HG03558 (cell line): ENCODE measurements at regions not wholly inside any gene's neighbourhood (a gene's known extent, or its start where the extent isn't known, plus 50 kb on each side); places are given as distances from the start of the nearest gene placed in this dataset.
"Not testable (repeated sequence)": the region's sequence is repeated elsewhere in the genome, so short reads cannot be mapped to it uniquely, and the experiment has no call there.

Experiments
- ATAC-seq: cut with Tn5 transposase; IDR thresholded peaks from one replicate; pipeline ENCODE4 v1.9.1; 2021; ENCODE audit warnings: moderate number of reproducible peaks; ENCODE audit not compliant: unreplicated experiment; ENCODE audit errors: extremely low read depth

GRCh38 chr1:220942278-220942677, 63.0 kb downstream of the HLX start:
- ATAC-seq = no peak

- not testable (repeated sequence) for ATAC-seq
These were observed 63.7 kb downstream of the HLX start for GRCh38 chr1:220942914-220943313.

DNA sequence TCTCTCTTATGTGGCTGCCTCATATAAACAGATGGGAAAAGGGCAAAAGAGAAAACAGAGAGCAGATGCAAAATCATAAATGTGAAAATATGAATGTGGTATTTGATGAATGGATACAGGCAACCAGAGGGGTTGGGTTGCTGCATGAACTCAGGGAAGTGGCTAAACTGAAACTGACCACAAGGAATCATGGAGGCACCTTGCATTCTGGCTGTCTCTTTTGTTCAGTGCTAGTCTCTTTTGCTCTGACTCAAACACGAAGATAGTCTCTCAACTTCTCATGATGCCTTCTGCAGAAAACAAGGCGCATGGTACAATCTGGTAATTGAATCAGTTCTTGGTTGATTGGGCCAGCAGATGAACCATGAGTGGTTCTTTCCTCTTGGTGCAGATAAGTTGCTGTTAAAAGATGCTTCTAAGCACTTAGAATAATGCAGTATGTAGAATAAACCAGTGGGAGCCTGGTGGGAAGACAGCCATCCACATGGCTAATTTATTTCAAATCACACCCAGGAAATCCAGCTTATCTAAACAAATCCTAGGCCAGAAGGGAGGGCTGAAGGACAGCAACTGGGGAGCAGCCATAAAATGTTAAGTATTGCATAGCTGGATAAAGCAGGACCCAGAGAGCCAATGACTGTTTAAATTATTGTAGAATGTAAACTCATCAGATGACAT, 64.2 kb downstream of the HLX start:
- ATAC-seq = no peak

- ATAC-seq = no peak
These were observed 71.3 kb downstream of the HLX start for GRCh38 chr1:220950576-220950975.

DNA sequence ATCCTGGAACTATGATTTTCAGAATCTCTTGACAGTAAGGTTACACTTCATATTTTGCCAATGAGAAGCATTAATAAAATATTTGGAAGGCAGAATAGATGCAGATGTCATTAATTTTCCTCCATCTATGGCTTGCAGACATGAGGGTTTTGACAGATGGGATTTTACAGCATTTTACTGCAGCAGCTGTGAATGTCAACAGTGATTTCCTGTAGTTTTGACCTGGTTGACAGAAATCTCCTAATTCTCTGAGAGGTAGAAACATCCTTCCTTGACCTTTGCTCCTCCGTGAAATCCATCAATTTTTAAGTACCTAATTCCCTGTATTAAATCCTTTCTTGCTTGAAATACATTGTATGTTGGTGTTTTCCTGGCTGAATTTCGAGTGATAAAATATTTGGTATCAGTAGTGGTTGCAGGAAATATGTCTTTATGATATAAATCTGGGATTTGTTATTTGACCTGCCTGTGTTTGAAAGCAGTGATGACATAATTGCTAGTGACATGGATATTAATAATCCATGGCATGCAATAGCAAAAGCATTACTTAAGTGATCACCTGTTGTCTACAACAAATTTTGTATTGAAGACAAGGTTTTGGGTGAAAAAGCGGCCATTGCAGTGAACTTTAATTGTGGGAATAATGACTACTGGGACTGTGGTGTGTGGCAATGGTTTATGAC, 73.9 kb downstream of the HLX start:
- no peak for ATAC-seq

- no peak for ATAC-seq
These were observed 75.3 kb downstream of the HLX start for GRCh38 chr1:220954321-220955075.

GRCh38 chr1:220955116-220955515, 75.9 kb downstream of the HLX start:
- no peak for ATAC-seq

GRCh38 chr1:220956501-220957232, 77.4 kb downstream of the HLX start:
- no peak for ATAC-seq

DNA sequence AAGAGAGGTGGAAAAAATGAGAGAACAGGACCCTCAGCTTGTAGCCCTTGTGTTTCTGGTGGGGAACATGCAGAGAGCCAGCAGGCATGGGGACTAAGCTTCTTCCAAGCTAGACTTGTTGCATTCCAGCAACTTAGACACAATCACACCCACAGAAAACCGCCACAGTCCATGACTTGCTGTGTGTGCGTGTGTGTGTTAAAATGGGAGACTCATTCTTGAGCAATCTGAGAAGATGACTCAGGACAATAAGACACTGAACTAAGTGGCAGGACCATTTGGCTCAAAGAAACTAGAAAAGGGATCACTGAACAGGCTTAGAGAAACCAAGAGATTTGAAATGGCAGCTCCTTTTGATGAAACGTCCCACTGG, 78.0 kb downstream of the HLX start:
- ATAC-seq = no peak

DNA sequence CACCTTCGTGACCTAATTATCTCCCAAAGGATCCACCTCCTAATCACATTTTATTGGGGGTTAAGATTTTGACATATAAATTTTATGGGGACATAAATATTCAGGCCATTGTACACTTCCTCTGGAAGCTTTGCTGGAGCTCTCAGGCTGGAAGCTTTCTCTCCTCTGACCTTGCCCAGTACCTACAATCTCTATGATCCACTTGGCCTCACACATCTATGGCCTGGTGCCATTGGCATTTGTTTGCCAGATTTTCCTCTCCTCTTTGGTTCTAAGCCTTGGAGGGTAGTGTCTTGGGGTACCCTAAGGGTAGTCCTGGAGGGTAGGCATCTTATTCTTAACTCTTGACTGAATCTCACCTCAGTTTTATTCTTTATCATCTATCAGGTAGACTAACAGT, 79.0 kb downstream of the HLX start:
- no peak for ATAC-seq

GRCh38 chr1:220962031-220962751, 82.9 kb downstream of the HLX start:
- no peak for ATAC-seq

DNA sequence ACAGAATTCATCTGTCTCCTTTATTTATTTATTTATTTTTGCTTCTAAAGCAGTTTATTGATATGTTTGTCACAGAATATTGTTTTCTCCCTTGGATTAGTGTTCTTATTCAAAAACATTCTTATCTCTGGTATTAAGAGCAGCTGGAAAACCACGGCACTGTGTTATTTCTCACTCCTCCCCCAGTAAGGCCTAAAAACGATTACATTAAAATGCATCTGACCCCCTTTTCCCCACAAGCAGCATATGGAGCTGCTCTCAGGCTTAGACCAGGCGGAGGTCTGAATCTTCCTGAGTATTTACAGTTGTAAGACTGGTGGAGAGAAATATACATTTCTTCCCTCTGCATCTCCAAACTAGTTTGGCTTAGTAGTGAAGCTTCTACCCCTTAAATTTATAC, 86.8 kb downstream of the HLX start:
- ATAC-seq = no peak

- ATAC-seq = no peak
These were observed 87.2 kb downstream of the HLX start for GRCh38 chr1:220966473-220966872.

- ATAC-seq = no peak
These were observed 87.8 kb downstream of the HLX start for GRCh38 chr1:220966881-220967611.

- no peak for ATAC-seq
These were observed 88.7 kb downstream of the HLX start for GRCh38 chr1:220967911-220968310.

GRCh38 chr1:220969281-220969680, 90.0 kb downstream of the HLX start:
- not testable (repeated sequence) for ATAC-seq

- ATAC-seq = no peak
These were observed 91.1 kb downstream of the HLX start for GRCh38 chr1:220970311-220970710.

GRCh38 chr1:220971221-220971620, 92.0 kb downstream of the HLX start:
- ATAC-seq = no peak

DNA sequence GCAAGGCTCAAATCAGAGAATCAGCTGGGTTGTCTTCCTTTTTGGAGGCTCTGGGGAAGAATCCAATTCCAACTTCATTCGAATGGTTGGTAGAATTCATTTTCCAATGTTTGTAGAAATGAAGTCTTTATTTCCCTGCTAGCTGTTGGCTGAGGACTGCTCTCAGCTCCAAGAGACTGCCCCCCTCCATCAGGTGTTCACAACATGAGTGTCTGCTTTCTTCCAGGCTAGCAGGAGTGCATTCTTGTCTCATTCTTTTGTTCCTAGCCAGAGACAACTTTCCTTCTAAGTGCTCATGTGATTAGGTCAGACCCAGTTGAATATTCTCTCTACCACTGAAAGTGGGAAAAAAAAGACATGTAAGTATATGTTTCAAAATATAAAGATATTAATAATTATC, 95.2 kb downstream of the HLX start:
- no peak for ATAC-seq
